Caki2 (cell line): ENCODE measurements at regions not wholly inside any gene's neighbourhood (a gene's known extent, or its start where the extent isn't known, plus 50 kb on each side); places are given as distances from the start of the nearest gene placed in this dataset.
"Not testable (repeated sequence)": the region's sequence is repeated elsewhere in the genome, so short reads cannot be mapped to it uniquely, and the experiment has no call there.

ENCODE experiments used
- DNase-seq: peaks from one replicate; pipeline ENCODE4 v3.0.0-alpha.2; 2015; ENCODE audit warnings: low read depth
- in situ Hi-C: cut with HindIII; loops from 2 replicates; pipeline ENCODE4 v1.10.0; 2016; ENCODE audit warnings: low sequenced_read_pairs, low pct_unique_long_range_greater_than_20kb, mixed read lengths

DNA sequence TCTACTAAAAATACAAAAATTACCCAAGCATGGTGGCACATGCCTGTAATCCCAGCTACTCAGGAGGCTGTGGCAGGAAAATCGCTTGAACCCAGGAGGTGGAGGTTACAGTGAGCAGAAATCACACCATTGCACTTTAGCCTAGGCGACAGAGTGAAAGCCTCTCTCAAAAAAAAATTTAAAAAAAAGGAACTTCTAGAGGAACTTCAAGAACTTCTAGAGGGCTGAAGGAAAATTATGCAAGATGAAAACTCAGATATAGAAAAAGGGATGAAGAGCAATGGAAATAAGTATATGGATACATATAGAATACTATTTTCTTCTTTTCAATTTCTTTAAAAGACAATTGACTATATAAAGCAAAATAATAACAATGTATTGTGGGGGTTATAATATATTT, 51.2 kb upstream of the PRR5 start:
- in situ Hi-C loops = no loop called here
- no peak for DNase-seq

DNA sequence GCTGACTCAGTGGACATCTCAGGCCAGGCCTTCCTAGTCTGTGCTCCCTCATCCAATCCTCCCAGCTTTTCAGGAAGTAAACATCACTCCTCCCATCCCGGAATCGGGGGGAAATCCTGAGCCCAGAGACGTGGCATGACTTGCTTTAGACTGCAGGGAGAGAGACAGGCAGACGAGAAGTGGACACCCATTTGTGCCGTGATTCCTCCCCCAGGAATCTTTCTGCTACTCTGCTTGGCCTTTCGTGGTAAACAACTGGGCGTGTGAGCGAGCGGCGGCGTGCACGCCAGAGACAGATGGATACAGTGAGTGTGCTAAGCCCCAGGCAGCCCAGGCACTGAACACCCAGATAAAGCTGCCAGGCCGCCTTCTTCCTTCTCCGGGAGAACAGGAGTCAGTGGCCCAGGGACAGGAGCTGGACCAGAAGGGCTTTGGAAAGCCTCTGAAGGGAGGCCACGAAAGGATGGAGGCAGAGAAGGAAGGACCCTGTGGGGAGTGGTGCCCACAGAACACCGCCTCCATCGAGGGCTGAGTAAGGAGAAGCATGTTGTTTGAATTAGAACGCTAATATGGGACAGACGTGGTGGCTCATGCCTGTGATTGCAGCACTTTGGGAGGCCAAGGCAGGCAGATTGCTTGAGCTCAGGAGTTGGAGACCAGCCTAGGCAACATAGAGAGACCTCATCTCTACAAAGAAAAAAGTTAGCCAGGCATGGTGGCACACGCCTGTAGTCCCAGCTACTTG, 53.0 kb upstream of the PRR5 start:
- no peak for DNase-seq
- in situ Hi-C loops = no loop called here

DNA sequence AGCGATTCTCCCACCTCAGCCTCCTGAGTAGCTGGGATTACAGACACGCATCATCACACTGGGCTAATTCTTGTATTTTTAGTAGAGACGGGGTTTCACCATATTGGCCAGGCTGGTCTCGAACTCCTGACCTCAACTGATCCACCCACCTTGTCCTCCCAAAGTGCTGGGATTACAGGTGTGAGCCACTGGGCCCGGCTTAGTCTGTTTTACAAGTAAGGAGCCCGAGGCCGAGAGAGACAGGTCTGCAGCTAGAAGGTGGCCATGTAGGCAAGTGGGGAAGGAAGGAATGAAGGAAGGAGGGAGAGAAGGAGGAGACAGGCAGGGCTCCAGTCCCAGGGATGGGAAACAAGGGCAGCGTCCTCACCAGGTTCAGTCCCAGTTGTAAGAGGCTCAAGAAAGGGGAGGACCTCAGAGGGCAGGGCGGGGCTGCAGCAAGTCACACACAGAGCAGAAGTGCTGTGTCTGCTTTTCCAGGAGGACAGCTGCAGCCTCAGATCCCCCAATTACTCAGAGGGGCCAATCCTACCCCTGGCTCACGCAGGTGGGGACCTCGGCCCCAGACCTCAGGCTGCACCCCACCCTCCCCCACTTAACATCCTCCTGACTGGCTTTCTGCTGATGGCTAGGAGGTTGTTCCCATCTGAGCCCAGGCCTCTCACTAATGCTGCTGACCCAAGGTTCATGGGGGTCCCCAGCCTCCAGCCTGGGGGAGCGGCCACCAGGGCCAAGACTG, 53.8 kb upstream of the PRR5 start:
- no peak for DNase-seq
- in situ Hi-C loops = no loop called here

- in situ Hi-C loops = no loop called here
- no peak for DNase-seq
Observed at GRCh38 chr22:44647141-44647540, 54.9 kb upstream of the PRR5 start.

- in situ Hi-C loops = no loop called here
- no peak for DNase-seq
Observed at GRCh38 chr22:44646668-44647067, 55.3 kb upstream of the PRR5 start.

- no peak for DNase-seq
- in situ Hi-C loops = no loop called here
Observed at GRCh38 chr22:44646141-44646540, 55.9 kb upstream of the PRR5 start.

DNA sequence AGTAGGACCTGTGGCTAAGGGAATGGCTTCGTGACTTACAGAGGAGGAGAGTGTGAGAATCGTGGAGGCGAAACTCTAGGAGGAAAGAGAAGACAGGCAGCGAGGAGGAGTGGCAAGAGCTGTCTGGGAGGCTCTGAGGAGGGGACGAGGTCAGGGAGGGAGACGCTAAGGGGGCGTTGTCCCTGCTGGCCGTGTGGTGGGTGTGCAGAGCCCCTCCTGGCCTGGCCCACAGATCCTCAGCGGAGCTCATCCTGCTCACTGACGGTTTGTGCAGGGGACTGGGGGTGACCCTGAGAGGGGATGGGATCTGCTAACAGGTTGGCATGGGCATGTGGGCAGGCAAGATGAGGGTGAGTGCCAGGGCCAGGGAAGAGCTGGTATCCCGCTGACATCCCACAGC, 56.5 kb upstream of the PRR5 start:
- in situ Hi-C loops = no loop called here
- no peak for DNase-seq

GRCh38 chr22:44645083-44645482, 56.9 kb upstream of the PRR5 start:
- no peak for DNase-seq
- in situ Hi-C loops = no loop called here

GRCh38 chr22:44643526-44644101, 58.4 kb upstream of the PRR5 start:
- in situ Hi-C loops, DNase-seq: not testable (repeated sequence)

- in situ Hi-C loops = no loop called here
- no peak for DNase-seq
Observed at GRCh38 chr22:44642096-44642644, 59.8 kb upstream of the PRR5 start.

DNA sequence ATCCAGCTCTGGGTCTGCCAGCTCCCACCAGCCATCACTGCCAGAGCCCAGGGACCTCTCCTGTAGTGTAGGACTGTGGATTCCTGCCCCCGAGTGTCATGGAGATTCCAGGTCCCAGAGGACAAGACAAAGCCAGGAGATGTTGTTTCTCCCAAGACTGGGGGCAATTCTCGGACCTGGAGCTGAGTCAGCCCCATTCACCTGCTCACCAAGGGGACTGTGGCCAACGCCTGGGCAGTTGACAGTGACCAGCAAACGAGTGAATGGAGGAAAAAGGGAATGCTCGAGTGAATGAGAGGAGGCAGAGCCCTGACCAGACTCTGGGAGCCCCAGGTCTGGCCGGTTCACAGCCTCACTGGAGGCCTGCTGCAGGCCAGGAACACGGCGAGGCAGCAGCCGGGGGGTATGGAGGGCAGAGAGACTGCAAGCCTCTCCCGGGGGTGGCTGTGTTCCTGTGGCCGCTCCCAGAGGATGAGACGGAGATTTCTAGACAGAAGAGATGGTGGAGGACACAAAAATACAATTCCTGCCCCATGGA, 61.3 kb upstream of the PRR5 start:
- DNase-seq = no peak
- in situ Hi-C loops = no loop called here

- in situ Hi-C loops = no loop called here
- DNase-seq = no peak
Observed at GRCh38 chr22:44639891-44640617, 62.0 kb upstream of the PRR5 start.

DNA sequence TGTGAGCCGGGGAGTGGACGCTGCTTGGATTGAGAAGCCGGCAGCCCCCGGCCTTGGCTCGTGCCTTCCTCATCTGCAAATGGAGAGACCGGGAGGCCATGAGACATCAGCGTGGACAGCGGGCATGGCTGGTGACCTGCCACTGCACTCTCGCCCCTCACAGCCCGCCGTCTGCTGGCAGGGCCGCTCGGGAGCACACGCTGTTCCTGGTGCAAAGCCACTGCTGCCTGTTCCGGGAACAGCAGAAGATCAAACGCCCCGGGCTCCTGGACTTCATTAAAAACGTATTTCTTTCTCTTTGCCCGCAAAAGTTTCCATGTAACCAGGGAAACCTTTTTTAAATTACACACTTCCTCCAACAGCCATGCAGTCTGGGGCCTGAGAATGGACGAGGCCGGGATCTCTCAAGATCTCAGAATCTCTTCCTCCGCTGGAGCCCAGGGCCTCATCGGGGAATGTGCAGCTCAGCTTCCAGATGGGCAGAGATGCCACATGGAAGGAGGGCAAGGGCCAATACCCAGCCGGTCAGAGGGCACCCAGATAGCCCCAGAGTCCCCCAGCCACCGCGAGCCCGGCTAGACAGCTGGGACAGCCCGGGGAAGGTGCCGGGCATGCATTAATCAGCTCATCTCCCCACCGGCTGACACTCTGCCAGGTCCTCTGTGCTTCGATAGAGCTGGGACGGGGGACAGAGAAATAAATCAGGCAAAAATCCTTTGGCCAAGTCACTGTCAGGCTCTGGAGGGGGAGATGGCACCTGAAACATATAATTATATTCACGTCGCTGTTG, 62.8 kb upstream of the PRR5 start:
- in situ Hi-C loops = no loop called here
- no peak for DNase-seq

DNA sequence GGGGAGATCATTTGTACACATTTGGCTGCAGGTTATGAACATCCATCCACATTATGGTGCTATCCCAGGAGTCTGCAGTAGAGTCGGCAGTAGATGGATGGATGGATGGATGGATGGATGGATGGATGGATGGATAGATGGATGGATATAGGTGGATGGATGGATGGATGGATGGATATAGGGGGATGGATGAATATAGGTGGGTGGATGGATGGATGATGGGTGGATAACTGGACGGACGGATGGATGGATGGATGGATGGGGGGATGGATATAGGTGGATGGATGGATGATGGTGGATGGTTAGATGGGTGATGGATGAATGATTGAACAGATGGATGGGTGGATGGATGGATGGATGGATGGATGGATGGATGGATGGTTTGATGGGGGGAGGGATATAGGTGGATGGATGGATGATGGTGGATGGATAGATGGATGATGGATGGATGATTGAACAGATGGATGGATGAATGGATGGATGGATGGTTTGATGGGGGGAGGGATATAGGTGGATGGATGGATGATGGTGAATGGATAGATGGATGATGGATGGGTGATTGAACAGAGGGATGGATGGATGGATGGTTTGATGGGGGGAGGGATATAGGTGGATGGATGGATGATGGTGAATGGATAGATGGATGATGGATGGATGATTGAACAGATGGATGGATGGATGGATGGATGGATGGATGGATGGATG, 65.3 kb upstream of the PRR5 start:
- in situ Hi-C loops, DNase-seq: not testable (repeated sequence)

- in situ Hi-C loops, DNase-seq: not testable (repeated sequence)
Observed at GRCh38 chr22:44635567-44635966, 66.4 kb upstream of the PRR5 start.

DNA sequence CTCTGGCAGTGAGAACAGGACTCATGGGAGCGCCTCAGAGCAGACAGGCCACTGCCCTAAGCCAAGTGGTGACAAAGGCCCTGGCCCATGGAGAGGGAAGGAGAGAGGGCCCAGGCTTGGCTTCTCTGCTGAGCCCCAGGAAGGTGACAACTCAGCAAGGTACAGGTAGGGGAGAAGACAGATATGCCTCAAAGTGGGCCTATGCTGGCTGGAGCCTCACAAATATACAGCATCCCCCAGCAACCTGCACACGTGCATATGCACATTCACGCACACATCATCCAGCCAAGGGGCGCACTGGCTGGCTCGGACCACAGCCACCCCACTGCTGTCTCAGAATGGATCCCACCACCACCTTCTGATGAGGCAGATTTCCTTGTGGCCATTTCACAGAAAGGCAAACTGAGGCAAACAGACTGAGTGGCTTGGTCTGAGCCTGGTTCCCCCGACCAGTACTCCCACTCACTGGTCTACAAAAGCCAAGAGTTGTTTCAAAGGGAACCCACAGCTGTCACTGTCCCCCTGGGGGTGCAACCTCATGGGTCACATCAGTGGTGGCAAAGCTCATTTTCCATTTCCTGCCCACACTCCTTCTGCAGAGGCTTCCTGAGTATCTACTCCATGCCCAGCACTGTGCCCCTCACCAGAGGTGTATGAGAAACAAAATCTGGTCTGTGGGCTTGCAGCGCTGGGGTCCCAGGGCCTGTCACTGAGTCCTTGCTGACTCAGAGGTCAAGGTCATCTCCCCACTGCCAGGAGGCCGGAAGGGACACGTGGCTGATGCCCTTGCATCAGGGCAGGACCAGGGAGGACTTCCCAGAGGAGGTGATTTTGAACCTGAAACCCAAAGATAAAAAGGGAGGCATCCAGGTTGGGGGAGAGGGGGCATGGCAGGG, 67.3 kb upstream of the PRR5 start:
- in situ Hi-C loops = no loop called here
- DNase-seq = no peak
